ENCODE measurements at regions not wholly inside any gene's neighbourhood (a gene's known extent, or its start where the extent isn't known, plus 50 kb on each side); places are given as distances from the start of the nearest gene placed in this dataset.

DNA sequence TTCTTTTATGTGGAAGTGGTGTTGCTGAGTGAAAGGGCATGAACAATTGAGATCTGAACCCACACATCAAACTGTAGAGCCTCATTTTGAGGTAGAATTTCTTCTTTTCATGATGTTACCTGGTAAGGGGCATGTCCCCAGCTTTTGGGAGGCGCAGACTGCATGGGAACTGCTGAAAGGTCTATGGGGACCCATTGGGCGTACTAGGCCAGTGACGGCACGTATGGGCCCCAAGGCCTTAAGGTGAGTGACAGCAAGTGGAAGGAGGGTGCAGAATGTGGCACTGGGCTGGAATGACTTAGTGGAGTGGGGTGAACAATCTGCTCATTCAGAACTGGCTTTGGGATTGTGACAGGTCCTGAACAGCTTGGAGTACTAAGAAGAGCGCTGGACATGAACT, 123.6 kb upstream of the RGMA start:
- DNase-seq = no peak

DNA sequence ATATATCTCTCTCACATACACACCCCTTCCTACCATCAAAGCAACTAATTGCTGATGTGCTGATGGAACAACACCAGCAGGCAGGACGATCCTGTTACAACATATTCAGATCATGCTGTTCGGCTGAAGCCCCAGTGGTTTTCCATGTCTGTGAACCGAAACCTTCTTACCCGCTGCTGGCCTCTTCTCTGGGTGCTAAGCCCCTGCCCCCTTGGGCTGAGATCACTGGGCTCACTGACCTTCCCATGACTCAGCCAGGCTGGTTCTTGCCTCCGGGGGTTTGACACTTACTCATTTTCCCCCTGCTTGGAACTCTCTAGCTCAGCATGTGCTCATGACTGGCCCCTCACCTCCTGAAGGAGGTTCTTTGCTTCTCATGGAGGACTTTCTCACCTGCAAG, 122.0 kb upstream of the RGMA start:
- no peak for DNase-seq

- no peak for DNase-seq
Measured at GRCh38 chr15:93209690-93210445, 120.9 kb upstream of the RGMA start.

GRCh38 chr15:93206893-93207292, 117.9 kb upstream of the RGMA start:
- DNase-seq = no peak

- no peak for DNase-seq
Measured at GRCh38 chr15:93205413-93205812, 116.4 kb upstream of the RGMA start.

- no peak for DNase-seq
Measured at GRCh38 chr15:93203036-93203435, 114.0 kb upstream of the RGMA start.

DNA sequence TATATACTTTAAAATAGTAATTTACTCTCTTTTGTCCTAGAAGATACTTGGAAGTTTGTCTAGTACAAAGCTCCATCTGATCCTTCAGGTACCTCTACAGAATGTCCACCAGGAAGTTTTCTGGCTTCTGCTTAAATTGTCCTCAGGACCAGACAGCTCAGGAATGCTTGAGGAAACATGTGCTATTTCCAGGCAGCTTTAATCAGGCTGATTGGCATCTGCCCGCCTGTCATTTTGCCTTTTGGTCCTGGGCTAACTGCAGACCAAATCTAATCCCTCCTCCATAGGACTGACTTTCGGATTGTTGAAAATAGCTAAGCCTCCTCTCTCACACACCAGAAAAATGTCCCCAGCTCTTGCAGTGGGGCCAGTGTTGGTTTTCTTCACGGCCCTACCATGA, 113.4 kb upstream of the RGMA start:
- no peak for DNase-seq

DNA sequence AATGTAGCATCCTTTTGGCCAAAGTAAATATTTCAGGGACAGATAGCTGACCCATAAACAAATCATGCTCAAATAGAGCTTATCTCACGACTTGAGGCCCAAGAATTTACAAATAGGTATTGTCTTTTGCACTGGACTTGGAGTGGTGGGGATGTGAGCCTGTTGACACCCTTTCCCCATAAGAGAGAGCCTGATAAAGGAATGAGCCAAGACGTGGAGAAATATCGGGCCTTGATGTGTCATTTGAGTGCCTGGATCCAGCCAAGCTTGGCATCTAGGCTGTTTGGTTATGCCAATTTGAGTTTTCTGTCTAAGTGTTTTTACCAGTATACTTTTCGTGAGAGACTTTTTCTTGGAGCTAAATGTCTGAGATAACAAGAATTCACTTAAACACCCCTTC, 112.9 kb upstream of the RGMA start:
- no peak for DNase-seq

DNA sequence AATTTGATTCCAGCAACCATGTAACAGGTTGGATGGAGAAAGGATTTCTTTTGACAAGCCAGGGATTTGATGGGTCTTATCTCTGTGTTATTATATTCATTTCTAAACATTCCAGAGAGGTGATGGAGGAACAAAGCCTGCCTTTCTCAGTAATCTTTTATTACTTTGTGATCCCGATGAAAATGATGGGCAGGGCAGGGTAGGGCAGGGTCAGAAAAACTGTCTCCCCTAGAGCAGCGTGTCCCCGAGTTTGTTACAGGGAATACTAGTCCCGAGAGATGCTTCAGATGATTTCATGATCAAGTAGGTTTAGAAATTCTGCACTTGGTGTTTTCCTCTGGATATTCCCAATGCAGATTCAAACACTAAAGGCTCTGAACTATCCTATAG, 111.8 kb upstream of the RGMA start:
- no peak for DNase-seq

DNA sequence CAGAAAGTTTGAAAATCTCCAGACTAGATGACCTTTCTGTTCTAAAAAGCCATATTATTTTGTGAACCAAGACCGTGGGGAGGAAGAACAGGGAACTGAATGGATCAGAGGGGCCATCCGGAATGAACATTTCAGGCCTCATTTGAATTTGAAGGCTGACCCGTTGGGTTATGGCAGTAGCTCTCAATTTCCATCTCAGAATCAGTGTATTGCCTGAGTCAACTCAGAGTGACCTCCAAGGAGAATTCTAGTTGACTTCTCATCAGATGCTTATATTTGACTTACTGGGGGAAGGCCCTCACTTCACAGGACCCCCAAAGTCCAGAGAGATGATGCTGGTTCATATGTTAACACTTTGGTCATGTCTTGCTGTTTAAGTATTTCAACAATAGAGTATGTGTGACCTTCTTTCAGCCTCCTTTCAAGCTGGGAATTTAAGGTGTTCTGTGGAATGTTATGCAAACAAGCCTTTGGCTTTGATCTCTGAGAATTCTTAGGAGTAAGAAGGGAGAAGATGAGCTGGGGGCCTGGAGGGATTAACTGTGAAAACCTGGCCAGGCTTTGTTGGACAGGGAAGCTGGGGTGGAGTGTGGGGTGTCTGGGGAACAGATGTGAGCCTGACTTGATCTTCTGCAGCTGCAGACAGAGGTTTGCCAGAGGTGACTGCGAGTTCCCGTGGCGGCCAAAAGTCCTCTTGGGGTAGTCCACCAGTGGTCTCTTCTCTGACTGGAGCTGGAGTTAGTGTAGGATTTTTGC, 111.2 kb upstream of the RGMA start:
- DNase-seq = no peak

DNA sequence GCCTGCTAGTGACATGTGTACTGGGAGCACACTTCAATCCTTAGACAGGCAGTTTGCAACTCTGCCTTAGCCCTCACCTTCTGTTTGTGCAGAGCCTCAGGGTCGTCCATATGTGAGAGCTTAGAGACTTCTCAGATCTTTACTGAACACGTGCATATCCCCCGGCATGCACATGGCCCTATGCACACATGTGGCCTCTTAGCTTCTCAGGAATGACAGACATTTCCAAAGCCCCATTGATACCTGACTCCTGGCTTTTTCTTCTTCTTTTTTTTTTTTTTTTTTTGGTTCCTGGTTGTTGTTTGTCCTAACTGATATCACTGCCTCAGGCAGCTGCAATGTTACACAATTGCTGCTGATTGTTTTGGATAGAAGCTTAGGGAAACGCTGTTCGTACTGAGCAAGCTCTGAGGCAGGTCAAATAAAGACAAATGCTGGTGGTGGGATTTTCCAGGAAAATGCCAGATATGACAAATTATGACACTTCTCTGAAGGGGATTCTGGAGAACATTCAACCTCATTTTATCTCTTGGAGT, 107.2 kb upstream of the RGMA start:
- DNase-seq = no peak

GRCh38 chr15:93195109-93195508, 106.1 kb upstream of the RGMA start:
- no peak for DNase-seq

GRCh38 chr15:93190238-93190637, 101.2 kb upstream of the RGMA start:
- no peak for DNase-seq

GRCh38 chr15:93189561-93189960, 100.5 kb upstream of the RGMA start:
- DNase-seq = no peak

DNA sequence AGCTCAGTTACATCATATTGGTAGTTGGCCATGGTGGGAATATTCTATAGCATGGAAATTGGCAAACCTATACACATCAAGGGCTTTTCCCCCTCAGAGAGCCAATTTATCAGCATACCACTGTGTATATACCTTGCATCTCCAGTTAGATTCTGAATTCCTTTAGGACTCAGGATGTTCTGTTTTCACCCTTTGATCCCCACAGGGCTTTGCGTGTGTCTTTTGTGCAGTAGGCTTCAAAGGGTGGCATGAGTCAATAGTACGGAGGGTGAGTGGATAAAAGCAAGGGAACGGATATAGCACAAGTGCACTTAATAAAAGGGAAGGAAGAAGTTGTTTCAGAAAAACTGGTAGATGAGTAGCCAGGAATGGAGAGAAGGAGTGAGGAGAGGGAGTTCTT, 99.2 kb upstream of the RGMA start:
- DNase-seq = no peak

DNA sequence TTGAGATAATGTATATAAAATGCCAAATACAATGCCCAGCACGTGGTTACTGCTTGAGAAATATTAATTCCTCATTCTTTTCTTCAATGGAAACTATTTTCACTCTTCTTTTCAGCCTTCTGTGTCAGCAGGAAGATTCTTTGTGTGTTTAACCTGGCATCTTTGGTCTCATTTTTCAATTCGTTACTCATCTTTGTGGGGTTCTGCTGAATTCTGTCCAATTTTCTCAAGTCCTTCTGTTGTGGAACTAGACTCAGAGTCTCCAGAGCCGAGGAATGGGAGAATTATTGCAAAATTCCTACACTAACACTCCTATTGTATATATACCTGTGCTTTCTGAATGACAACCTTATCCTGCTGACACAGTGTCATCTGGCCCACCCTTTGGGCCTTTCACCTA, 96.8 kb upstream of the RGMA start:
- no peak for DNase-seq

DNA sequence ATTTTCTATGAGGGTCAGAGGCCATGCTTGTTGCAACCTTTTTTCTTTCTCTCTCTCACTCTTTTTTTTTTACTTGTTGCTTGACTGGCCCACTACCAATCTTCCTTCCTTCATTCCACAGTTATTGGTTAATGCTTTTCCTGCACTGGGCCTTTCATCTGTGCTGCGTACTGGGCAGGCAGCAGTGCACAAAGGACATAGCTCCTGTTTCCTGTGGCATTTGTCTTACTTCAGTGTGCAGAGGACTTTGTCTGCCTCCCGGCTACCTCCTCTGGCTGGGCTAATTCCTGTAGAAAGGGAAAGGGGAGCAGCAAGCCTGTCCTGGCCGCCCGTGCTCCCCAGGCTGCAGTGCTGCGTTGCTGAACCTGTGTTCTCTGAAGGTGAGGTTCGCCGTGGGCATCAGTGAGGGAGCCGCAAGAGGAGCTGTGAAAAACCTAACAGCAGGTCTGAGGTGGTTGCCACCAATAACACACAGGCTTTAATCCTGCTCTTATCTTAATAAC, 93.7 kb upstream of the RGMA start:
- DNase-seq = no peak

- no peak for DNase-seq
Measured at GRCh38 chr15:93180656-93181055, 91.6 kb upstream of the RGMA start.

DNA sequence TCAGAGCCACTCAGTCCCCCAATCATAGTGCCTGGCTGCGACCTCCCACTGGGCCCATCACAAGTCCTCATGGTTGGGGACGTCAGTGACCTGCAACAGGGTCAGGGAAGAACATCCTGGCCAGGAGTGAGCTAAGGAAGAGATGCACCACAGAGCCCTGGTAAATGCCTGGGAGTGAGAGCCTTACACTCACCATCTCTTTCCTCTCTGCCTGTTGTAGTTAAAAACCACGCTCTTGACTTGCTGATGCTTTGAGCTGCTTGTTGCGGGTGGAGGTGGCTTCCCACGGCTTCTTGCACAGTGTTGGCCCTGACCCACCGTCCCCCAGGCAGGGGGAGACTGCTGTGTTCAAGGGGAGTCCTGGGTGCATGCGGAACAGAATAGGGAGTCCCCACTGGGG, 91.1 kb upstream of the RGMA start:
- DNase-seq = no peak

DNA sequence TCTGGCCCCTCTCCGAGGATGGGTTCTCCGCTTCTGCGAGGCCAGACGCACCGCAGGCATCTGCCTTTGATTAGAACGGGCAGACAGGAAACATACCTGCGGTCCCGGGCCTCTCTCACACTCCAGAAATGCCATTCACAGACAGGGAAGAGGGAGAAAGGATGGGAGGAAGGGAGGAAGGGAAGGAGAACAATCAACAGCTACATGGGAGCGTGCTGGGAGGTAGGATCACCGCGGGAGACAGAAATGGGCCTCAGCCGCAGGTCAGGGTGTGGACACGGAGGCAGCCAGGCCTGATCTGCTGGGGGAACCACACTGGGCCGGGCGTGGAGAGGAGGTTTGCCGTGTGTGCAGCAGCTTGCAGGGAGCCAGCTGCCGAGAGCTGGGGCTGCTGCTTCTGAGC, 90.7 kb upstream of the RGMA start:
- DNase-seq = no peak

DNA sequence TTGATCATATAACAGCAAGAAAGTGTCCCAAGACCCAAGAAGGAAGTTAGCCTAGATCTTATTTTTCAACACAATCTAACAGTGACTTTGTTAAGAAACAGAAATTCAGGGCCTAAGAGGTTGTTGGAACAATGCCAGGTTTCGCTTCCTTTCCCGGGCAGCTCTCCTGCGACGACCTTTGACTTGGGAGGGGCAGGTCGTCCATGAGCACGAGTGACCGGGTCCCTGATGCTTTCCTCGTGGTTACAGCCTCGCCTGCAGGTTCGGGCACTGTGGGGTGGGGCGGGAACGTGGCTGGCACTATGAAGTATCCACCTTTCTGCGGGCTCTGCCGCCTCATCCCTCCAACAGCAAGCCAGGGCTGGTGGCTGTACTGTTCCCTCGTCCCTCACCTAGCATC, 90.1 kb upstream of the RGMA start:
- DNase-seq = no peak

- DNase-seq = no peak
Measured at GRCh38 chr15:93178371-93178770, 89.4 kb upstream of the RGMA start.

- no peak for DNase-seq
Measured at GRCh38 chr15:93176065-93176464, 87.1 kb upstream of the RGMA start.

- no peak for DNase-seq
Measured at GRCh38 chr15:93174836-93175235, 85.8 kb upstream of the RGMA start.

All from activated T-cell treated with anti-CD3 and anti-CD28 coated beads, Interleukin-2, amount 50 U/mL, for 48 hours (primary cell).